Loucy (cell line): ENCODE measurements at regions not wholly inside any gene's neighbourhood (a gene's known extent, or its start where the extent isn't known, plus 50 kb on each side); places are given as distances from the start of the nearest gene placed in this dataset.

Source experiments
- H2AFZ ChIP-seq: fragments of 200-600 bp; sonication (generic); 2 replicates; pipeline ENCODE4 v1.6.0; 2016; ENCODE audit warnings: antibody characterized with exemption, mild to moderate bottlenecking, low read length, moderate library complexity
- H3F3A ChIP-seq: fragments of 200-600 bp; 2 replicates; pipeline ENCODE4 v1.6.0; 2016; ENCODE audit warnings: antibody characterized with exemption, low read depth, mild to moderate bottlenecking
- H3K27me3 ChIP-seq: fragments of 200-600 bp; sonication (generic); 2 replicates; pipeline ENCODE4 v1.6.1; 2014; ENCODE audit warnings: low read length, mild to moderate bottlenecking; ENCODE audit not compliant: insufficient read depth, poor library complexity, severe bottlenecking
- H3K36me3 ChIP-seq: fragments of 200-600 bp; sonication (generic); 2 replicates; pipeline ENCODE4 v1.6.1; 2016; ENCODE audit warnings: low read length; ENCODE audit not compliant: insufficient read depth
- H3K4me1 ChIP-seq: fragments of 200-600 bp; sonication (generic); 2 replicates; pipeline ENCODE4 v1.5.1; 2014; ENCODE audit warnings: low read length, mild to moderate bottlenecking; ENCODE audit not compliant: insufficient read depth, poor library complexity, severe bottlenecking
- H3K4me2 ChIP-seq: fragments of 200-600 bp; sonication (generic); 2 replicates; pipeline ENCODE4 v1.6.0; 2014; ENCODE audit warnings: antibody characterized with exemption, low read length, low read depth, mild to moderate bottlenecking; ENCODE audit not compliant: poor library complexity, severe bottlenecking
- H3K4me3 ChIP-seq: fragments of 200-600 bp; sonication (generic); 2 replicates; pipeline ENCODE4 v1.5.1; 2014; ENCODE audit warnings: low read length, mild to moderate bottlenecking, mixed read lengths; ENCODE audit not compliant: poor library complexity, severe bottlenecking
- H3K79me2 ChIP-seq: fragments of 200-600 bp; sonication (generic); 2 replicates; pipeline ENCODE4 v1.6.1; 2014; ENCODE audit warnings: low read length; ENCODE audit not compliant: insufficient read depth
- H3K9ac ChIP-seq: fragments of 200-600 bp; sonication (generic); 2 replicates; pipeline ENCODE4 v1.6.0; 2014; ENCODE audit warnings: mild to moderate bottlenecking, low read depth, low read length, moderate library complexity; ENCODE audit not compliant: poor library complexity, severe bottlenecking
- H3K9me2 ChIP-seq: fragments of 200-600 bp; sonication (generic); replicated peaks from 2 replicates; pipeline ENCODE4 v1.6.1; 2016; ENCODE audit warnings: low read depth, low read length, mixed read lengths
- H3K9me3 ChIP-seq: fragments of 200-600 bp; sonication (generic); 2 replicates; pipeline ENCODE4 v1.6.1; 2014; ENCODE audit warnings: mild to moderate bottlenecking, antibody characterized with exemption, low read length, low read depth; ENCODE audit not compliant: insufficient read depth
- H4K20me1 ChIP-seq: fragments of 200-600 bp; sonication (generic); 2 replicates; pipeline ENCODE4 v1.6.0; 2014; ENCODE audit warnings: antibody characterized with exemption, low read length, mild to moderate bottlenecking; ENCODE audit not compliant: insufficient read depth, poor library complexity, severe bottlenecking
- EZH2phosphoT487 ChIP-seq: fragments of 200-600 bp; IDR thresholded peaks from 2 replicates; pipeline ENCODE4 v1.6.1; 2018; ENCODE audit warnings: antibody characterized with exemption, mild to moderate bottlenecking, moderate library complexity, borderline replicate concordance
- TF ChIP-seq, protein P1 (sequence below): fragments of 200-600 bp; sonication (generic); conservative IDR thresholded peaks from 2 replicates; pipeline ENCODE4 v1.5.1; 2014; ENCODE audit warnings: mild to moderate bottlenecking, antibody characterized with exemption, low read length

GRCh38 chr11:70734379-70734778, 336.1 kb downstream of the CTTN start:
- Histone ChIP-seq H2AFZ (no peak overlapping the region), H3K9me2 (no peaks in the 10 kb centered on the region), H3K79me2 (no peaks in the 10 kb centered on the region), H3K27me3 (no peaks in the 10 kb centered on the region), H4K20me1 (no peaks in the 10 kb centered on the region), H3K4me3 (no peak overlapping the region), H3K36me3 (no peaks in the 10 kb centered on the region), H3K9me3 (peaks cover 9% of the 10 kb centered on the region; the same call in 1 of the 2 replicates), H3K4me2 (no peak overlapping the region), H3K4me1 (no peaks in the 10 kb centered on the region), H3K9ac (no peak overlapping the region), H3F3A (no peaks in the 10 kb centered on the region)
- TF ChIP-seq, protein P1, sequence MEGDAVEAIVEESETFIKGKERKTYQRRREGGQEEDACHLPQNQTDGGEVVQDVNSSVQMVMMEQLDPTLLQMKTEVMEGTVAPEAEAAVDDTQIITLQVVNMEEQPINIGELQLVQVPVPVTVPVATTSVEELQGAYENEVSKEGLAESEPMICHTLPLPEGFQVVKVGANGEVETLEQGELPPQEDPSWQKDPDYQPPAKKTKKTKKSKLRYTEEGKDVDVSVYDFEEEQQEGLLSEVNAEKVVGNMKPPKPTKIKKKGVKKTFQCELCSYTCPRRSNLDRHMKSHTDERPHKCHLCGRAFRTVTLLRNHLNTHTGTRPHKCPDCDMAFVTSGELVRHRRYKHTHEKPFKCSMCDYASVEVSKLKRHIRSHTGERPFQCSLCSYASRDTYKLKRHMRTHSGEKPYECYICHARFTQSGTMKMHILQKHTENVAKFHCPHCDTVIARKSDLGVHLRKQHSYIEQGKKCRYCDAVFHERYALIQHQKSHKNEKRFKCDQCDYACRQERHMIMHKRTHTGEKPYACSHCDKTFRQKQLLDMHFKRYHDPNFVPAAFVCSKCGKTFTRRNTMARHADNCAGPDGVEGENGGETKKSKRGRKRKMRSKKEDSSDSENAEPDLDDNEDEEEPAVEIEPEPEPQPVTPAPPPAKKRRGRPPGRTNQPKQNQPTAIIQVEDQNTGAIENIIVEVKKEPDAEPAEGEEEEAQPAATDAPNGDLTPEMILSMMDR = no peak
- no peak for TF ChIP-seq EZH2phosphoT487

- no peak overlapping the region for H3K9ac ChIP-seq
- no peaks in the 10 kb centered on the region for H3F3A ChIP-seq
- no peaks in the 10 kb centered on the region for H3K27me3 ChIP-seq
- TF ChIP-seq, protein P1 = no peak
- no peak for TF ChIP-seq EZH2phosphoT487
- no peaks in the 10 kb centered on the region for H3K9me2 ChIP-seq
- H3K9me3 ChIP-seq = peaks cover 10% of the 10 kb centered on the region; the same call in 1 of the 2 replicates
- no peaks in the 10 kb centered on the region for H3K79me2 ChIP-seq
- no peaks in the 10 kb centered on the region for H3K36me3 ChIP-seq
- no peak overlapping the region for H2AFZ ChIP-seq
- H3K4me1 ChIP-seq = no peaks in the 10 kb centered on the region
- no peak overlapping the region for H3K4me3 ChIP-seq
- H4K20me1 ChIP-seq = no peaks in the 10 kb centered on the region
- no peak overlapping the region for H3K4me2 ChIP-seq
Observed at GRCh38 chr11:70734911-70735310, 336.6 kb downstream of the CTTN start.

DNA sequence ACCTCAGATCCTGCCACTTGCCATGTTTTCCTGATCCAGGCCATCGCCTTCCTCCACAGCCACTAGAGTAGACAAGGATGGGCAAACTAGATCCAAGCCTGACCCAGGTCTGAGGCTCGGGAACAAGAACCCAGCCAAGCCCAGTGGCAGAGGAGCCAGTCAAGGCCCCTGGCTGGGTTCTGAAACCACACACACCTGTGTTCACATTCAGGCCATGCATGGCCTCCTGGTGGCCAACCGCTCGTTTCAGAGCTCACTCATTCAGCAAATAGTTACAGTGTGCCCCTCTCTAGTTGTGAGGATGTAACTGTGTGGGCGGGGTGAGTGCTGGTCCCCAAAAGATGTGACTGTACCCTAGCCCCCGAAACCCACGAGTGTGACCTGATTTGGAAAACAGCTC, 337.6 kb downstream of the CTTN start:
- Histone ChIP-seq H3K9me2 (no peaks in the 10 kb centered on the region), H3K9ac (no peak overlapping the region), H3K9me3 (peaks cover 14% of the 10 kb centered on the region; the same call in 1 of the 2 replicates), H3K36me3 (no peaks in the 10 kb centered on the region), H4K20me1 (no peaks in the 10 kb centered on the region), H3K79me2 (no peaks in the 10 kb centered on the region), H3F3A (no peaks in the 10 kb centered on the region), H2AFZ (no peak overlapping the region), H3K4me1 (no peaks in the 10 kb centered on the region), H3K27me3 (no peaks in the 10 kb centered on the region), H3K4me2 (no peak overlapping the region), H3K4me3 (no peak overlapping the region)
- TF ChIP-seq, protein P1 = no peak
- no peak for TF ChIP-seq EZH2phosphoT487
